Transverse colon (tissue), 4 donors: ENCODE measurements at regions not wholly inside any gene's neighbourhood (a gene's known extent, or its start where the extent isn't known, plus 50 kb on each side); places are given as distances from the start of the nearest gene placed in this dataset.

Source experiments
- DNase-seq: peaks from one replicate; pipeline ENCODE4 v3.0.0-alpha.2; 2019
- H3K27ac ChIP-seq, 4 donors: fragments of 200-600 bp; sonication (generic); 2 replicates each; pipeline ENCODE4 v1.5.1; 2016 to 2018; ENCODE audit warnings: inconsistent platforms in 4 of 4
- H3K27me3 ChIP-seq: fragments of 200-600 bp; sonication (generic); 2 replicates; pipeline ENCODE4 v1.5.1; 2017; ENCODE audit warnings: inconsistent platforms
- H3K36me3 ChIP-seq, 4 donors: fragments of 200-600 bp; sonication (generic); 2 replicates each; pipeline ENCODE4 v1.5.1; 2017 to 2019; ENCODE audit warnings: inconsistent platforms in 4 of 4
- H3K4me1 ChIP-seq, 4 donors: fragments of 200-600 bp; sonication (generic); 2 replicates each; pipeline ENCODE4 v1.5.1; 2017 to 2020; ENCODE audit warnings: inconsistent platforms in 4 of 4
- H3K4me3 ChIP-seq, 4 donors: fragments of 200-600 bp; sonication (generic); 1 replicate in 1 of 4; 2 replicates in 3 of 4; pipeline versions ENCODE4 v1.5.1 to v1.6.1; 2017 to 2019; ENCODE audit warnings: inconsistent platforms in 4 of 4
- H3K9me3 ChIP-seq, 2 donors: fragments of 200-600 bp; sonication (generic); 2 replicates each; pipeline ENCODE4 v1.5.1; 2017 to 2019; ENCODE audit warnings: inconsistent platforms in 2 of 2
- EP300 ChIP-seq: sonication (generic); formaldehyde crosslinking; IDR thresholded peaks from one replicate; pipeline ENCODE4 v1.6.1; 2017; ENCODE audit warnings: antibody characterized with exemption, low read depth
- POLR2A ChIP-seq: fragments of 450-650 bp; IDR thresholded peaks from one replicate; pipeline ENCODE4 v1.6.1; 2016; ENCODE audit warnings: antibody characterized with exemption, mild to moderate bottlenecking, moderate library complexity
- POLR2AphosphoS5 ChIP-seq, 3 donors: sonication (generic); formaldehyde crosslinking; IDR thresholded peaks; one replicate each; pipeline ENCODE4 v1.6.1; 2016; ENCODE audit warnings: antibody characterized with exemption in 3 of 3
- WGBS, 2 donors: methylation state at CpG; one replicate each; pipeline ENCODE4 v1.1.5; 2018; ENCODE audit warnings: low coverage in 1 of 2; 5-methylcytosine and 5-hydroxymethylcytosine counted together
- in situ Hi-C, 4 donors: fragments of 200-750 bp; cut with MboI; loops; one replicate each; pipeline versions ENCODE4 v1.15.0 to v1.15.1; 2017; ENCODE audit warnings: low sequenced_read_pairs in 3 of 4, low pct_ligation_motif_present in 1 of 4, low pct_unique_long_range_greater_than_20kb in 1 of 4
- intact Hi-C: fragments of 100-400 bp; cut with DNase I; formaldehyde crosslinking; loops from one replicate; pipeline ENCODE4 v1.15.1; 2023; ENCODE audit warnings: low total_unique reads
- TF ChIP-seq, protein P1 (sequence below), 5 experiments: fragments of 200-600 bp in 3 of 5; fragments of 450-650 bp in 2 of 5; sonication (generic) in 3 of 5; IDR thresholded peaks; 1 replicate in 2 of 5; 2 replicates in 3 of 5; pipeline ENCODE4 v1.5.1; 2016 to 2017; ENCODE audit warnings: antibody characterized with exemption in 5 of 5, inconsistent platforms in 3 of 5, mild to moderate bottlenecking in 2 of 5, moderate library complexity in 1 of 5

DNA sequence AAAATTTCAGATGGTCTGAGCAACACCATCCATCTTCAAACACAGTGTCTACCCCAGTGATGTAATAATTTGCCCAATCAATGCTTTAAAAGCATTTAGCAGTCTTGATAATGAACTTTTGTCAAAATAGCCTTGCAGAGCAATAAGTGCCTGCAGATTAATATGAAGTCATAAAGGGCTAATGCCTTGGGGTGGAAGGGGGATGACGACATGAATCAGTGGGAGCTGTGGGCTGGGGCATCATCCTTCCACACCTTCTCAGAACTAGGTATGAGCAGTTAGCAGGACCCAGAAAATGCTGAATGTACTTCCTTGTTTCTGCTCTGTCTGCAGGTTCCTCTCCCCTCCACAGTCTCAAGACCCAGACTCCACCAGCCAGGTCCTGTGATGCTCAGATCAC is 166.2 kb upstream of the MAFB start:
- TF ChIP-seq POLR2A (no peak), EP300 (no peak), POLR2AphosphoS5 (IDR thresholded peaks at IDR 0.05) (no peak)
- TF ChIP-seq, protein P1, sequence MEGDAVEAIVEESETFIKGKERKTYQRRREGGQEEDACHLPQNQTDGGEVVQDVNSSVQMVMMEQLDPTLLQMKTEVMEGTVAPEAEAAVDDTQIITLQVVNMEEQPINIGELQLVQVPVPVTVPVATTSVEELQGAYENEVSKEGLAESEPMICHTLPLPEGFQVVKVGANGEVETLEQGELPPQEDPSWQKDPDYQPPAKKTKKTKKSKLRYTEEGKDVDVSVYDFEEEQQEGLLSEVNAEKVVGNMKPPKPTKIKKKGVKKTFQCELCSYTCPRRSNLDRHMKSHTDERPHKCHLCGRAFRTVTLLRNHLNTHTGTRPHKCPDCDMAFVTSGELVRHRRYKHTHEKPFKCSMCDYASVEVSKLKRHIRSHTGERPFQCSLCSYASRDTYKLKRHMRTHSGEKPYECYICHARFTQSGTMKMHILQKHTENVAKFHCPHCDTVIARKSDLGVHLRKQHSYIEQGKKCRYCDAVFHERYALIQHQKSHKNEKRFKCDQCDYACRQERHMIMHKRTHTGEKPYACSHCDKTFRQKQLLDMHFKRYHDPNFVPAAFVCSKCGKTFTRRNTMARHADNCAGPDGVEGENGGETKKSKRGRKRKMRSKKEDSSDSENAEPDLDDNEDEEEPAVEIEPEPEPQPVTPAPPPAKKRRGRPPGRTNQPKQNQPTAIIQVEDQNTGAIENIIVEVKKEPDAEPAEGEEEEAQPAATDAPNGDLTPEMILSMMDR (IDR thresholded peaks at IDR 0.05): no peak
- intact Hi-C loops: no loop called here
- in situ Hi-C loops: no loop called here

DNA sequence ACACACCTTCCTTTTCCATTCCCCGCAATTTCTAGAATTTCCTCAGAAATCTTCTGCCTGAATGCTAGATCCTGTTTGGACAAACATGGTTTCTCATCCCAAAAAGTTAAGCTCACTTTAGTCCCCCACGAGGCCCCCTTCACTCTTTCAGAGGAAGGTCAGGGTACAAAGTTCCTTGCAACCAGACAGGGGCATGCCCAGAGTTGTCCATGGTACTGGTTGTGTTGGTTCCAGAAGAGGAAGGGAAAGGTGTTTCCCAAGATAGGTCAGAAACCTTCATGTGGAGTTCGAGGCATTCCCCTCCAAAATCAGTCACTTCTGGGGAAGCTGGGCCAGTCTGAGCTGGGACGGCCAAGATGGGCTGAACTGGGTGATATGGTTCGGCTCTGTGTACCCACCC is 167.6 kb upstream of the MAFB start:
- H3K9me3 ChIP-seq: no peaks in the 10 kb centered on the region
- no peaks in the 10 kb centered on the region for H3K4me1 ChIP-seq
- in situ Hi-C loops (no loop called here), intact Hi-C loops (no loop called here)
- no peak overlapping the region for H3K4me3 ChIP-seq
- TF ChIP-seq, protein P1 (IDR thresholded peaks at IDR 0.05): no peak
- TF ChIP-seq POLR2A: no peak
- TF ChIP-seq POLR2AphosphoS5 (IDR thresholded peaks at IDR 0.05): no peak
- no peak for TF ChIP-seq EP300
- no peaks in the 10 kb centered on the region for H3K36me3 ChIP-seq
- no peak for DNase-seq
- H3K27ac ChIP-seq: no peak overlapping the region
- no peaks in the 10 kb centered on the region for H3K27me3 ChIP-seq
- WGBS, 2 donors: 70 to 88% methylated on average over 1 to 5 of the region's 5 CpGs

More for the DNA sequence above, 166.2 kb upstream of the MAFB start:
- Histone ChIP-seq H3K4me3 (no peak overlapping the region), H3K36me3 (no peaks in the 10 kb centered on the region), H3K9me3 (no peaks in the 10 kb centered on the region), H3K4me1 (no peaks in the 10 kb centered on the region), H3K27ac (no peak overlapping the region), H3K27me3 (no peaks in the 10 kb centered on the region)
- DNase-seq: no peak
- WGBS, 2 donors: 75% methylated on average over 1 of the region's 1 CpG; no CpG with 5 or more reads in 1 of the 2 donors

DNA sequence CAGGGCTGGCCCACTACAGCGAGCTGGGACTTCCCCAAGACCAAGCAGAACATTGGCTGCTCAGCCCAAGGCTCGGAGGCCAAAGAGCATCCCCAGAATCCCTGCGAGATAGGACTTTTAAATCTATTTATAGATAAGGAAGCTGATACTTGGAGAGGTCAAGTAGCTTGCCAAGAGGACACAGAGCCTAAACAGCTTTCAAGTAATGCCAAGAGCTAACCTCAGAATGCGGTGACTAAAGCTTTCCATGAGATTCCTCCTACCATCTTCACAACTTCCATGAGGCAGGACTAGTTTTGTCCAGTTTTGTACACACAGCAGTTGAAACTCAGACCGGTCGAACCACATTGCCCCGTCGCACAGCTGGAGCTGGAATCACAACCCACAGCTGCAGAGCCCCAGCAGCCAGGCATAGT is 168.1 kb upstream of the TOP1 start:
- no peaks in the 10 kb centered on the region for H3K4me1 ChIP-seq
- no peak overlapping the region for H3K4me3 ChIP-seq
- H3K9me3 ChIP-seq: no peaks in the 10 kb centered on the region
- in situ Hi-C loops (no loop called here), intact Hi-C loops (no loop called here)
- no peak for TF ChIP-seq POLR2AphosphoS5 (IDR thresholded peaks at IDR 0.05)
- no peak for TF ChIP-seq POLR2A
- no peak for TF ChIP-seq EP300
- TF ChIP-seq, protein P1 (IDR thresholded peaks at IDR 0.05): no peak
- 86% methylated on average over 8 of the region's 8 CpGs; no CpG with 5 or more reads in 1 of the 2 donors for WGBS, 2 donors
- no peak for DNase-seq
- H3K27ac ChIP-seq: no peak overlapping the region
- H3K36me3 ChIP-seq: no peaks in the 10 kb centered on the region
- no peaks in the 10 kb centered on the region for H3K27me3 ChIP-seq

DNA sequence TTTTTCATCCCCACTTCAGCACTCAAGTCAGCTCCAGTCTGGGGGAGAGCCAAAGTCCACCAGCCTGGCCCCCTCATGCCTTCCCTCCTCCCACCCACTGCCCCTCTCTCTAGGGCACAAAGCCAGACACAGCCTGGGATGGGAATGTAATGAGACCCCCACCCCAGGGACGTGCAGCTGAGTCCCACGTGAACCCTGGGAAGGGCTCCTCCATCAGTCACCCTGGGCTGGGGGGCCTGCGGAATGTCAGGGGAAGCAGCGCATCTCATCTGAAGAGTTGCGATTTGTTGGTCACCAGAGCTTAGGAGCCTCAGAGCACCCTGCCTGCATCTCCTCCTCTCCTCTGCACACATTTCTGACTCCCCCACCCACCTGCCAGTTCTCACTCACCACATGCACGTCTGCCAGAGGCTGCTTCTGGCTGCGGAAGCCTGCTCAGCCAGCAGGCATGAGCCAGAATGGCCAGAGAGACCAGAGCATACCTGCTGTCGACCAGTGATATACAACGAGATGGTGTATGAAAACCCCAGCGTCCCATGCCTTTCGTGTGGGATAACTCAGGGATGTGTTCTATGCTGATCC is 167.1 kb upstream of the TOP1 start:
- Histone ChIP-seq H3K36me3 (no peaks in the 10 kb centered on the region), H3K4me3 (no peak overlapping the region), H3K9me3 (no peaks in the 10 kb centered on the region), H3K27ac (no peak overlapping the region), H3K4me1 (no peaks in the 10 kb centered on the region), H3K27me3 (no peaks in the 10 kb centered on the region)
- DNase-seq: no peak
- TF ChIP-seq EP300: no peak
- TF ChIP-seq POLR2AphosphoS5 (IDR thresholded peaks at IDR 0.05): no peak
- TF ChIP-seq, protein P1 (IDR thresholded peaks at IDR 0.05): no peak
- TF ChIP-seq POLR2A: no peak
- intact Hi-C loops: no loop called here
- 74 to 88% methylated on average over 5 to 11 of the region's 11 CpGs for WGBS, 2 donors
- in situ Hi-C loops: no loop called here
